ENCODE measurements at regions not wholly inside any gene's neighbourhood (a gene's known extent, or its start where the extent isn't known, plus 50 kb on each side); places are given as distances from the start of the nearest gene placed in this dataset.

DNA sequence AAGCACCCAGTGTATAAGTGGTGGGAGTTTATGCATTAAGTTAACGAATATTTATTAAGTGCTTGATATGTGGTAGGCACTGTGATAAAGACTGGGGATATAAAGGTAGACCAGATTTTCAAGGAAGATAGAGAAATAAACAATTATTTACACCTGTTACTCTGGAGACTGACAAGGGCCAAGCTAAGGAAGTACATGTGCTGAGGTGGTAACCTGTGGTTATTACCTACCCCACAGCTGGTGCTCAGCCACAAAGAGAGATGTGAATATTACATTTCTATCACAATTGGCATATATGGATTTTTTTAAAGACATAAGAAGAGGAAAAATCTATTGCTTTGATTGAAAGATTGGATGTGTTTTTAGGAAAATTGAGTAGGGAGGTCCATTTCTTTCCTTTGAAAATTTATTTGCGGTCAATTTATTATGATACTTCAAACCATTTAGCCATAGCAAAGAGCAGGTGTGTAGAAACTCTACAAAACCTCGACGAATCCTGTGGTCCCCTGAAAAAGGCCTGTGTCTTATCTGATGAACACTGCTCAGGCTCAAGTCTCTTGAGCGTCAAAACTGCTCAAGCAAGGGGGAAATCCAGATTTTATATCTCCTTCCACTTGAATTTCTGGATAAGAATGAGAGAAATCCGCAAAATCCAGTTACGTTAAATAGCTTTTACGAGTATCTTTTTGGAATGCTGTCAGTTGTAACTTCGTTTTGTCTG is 217.7 kb upstream of the HAND2 start:
- ChIA-PET POLR2A (ENCODE audit: partially characterized antibody) (no interaction called here), CTCF (ENCODE audit: partially characterized antibody) (interaction anchor here (1.1 to 1.3 kb wide), 2 partner anchors 12 to 360 kb away, joined by 3 read pairs; no protein-coding TSS in a partner anchor)
- peaks cover 0 to 3% (median 0%) of the 10 kb centered on the region in 4 experiments; a peak in 1 of 7 replicates for H3K4me1 ChIP-seq (replicated peaks in 1 of 4; ENCODE audit: control insufficient read depth in 3 of 4, insufficient read depth in 4 of 4, low read length in 3 of 4)
- H3K4me3 ChIP-seq (ENCODE audit: extremely low read depth in 1 of 4, insufficient read depth in 2 of 4, low read depth in 3 of 4, low read length in 4 of 4) = no peak overlapping the region
- DNase-seq (ENCODE audit: low read depth in 1 of 2, low spot score in 2 of 2) (no peak), FAIRE-seq (no peak)
- H3K56ac ChIP-seq (replicated peaks; ENCODE audit: insufficient read length, low read depth, low read length) = no peak overlapping the region
- no peaks in the 10 kb centered on the region for H3K9me3 ChIP-seq (ENCODE audit: insufficient read depth in 2 of 2, low read depth in 1 of 2, low read length in 1 of 2)
- no peaks in the 10 kb centered on the region for H3K23me2 ChIP-seq (ENCODE audit: low read depth, low read length)
- H3K36me3 ChIP-seq (ENCODE audit: control insufficient read depth in 2 of 4, insufficient read depth in 4 of 4, low read length in 3 of 4) = no peaks in the 10 kb centered on the region
- H4K5ac ChIP-seq (ENCODE audit: insufficient read length, low read depth, low read length) = no peak overlapping the region
- H3K27ac ChIP-seq (ENCODE audit: low read depth, low read length) = no peak overlapping the region
- H3K27me3 ChIP-seq (replicated peaks in 1 of 4; ENCODE audit: control insufficient read depth in 3 of 4, extremely low read depth in 1 of 4, insufficient read depth in 3 of 4, low read length in 3 of 4) = no peaks in the 10 kb centered on the region
- H2AFZ ChIP-seq (ENCODE audit: low read length) = no peak overlapping the region
- H2BK15ac ChIP-seq (ENCODE audit: low read length) = no peak overlapping the region
- H4K91ac ChIP-seq (replicated peaks; ENCODE audit: insufficient read length, low read length) = no peak overlapping the region
- H2BK20ac ChIP-seq (ENCODE audit: low read length) = no peak overlapping the region
- WGBS, 2 experiments (ENCODE audit: extremely low coverage in 1 of 2, insufficient coverage in 1 of 2, insufficient read length in 1 of 2, insufficient replicate concordance in 2 of 2, low coverage in 1 of 2, low lambda C conversion rate in 2 of 2, missing lambda C conversion rate in 1 of 2) = 80% methylated on average over 9 of the region's 9 CpGs; no CpG with 5 or more reads in 1 of the 2 experiments
- H2BK120ac ChIP-seq (replicated peaks; ENCODE audit: low read depth, low read length) = no peak overlapping the region
- TF ChIP-seq MAFK (IDR thresholded peaks at IDR 0.05; ENCODE audit: low read depth, low read length) (no peak), SUZ12 (IDR thresholded peaks at IDR 0.05; ENCODE audit: low read length) (no peak), NANOG (IDR thresholded peaks at IDR 0.05; ENCODE audit: insufficient read depth, low read depth, low read length, poor library complexity, severe bottlenecking) (no peak), SAP30 (IDR thresholded peaks at IDR 0.05; ENCODE audit: insufficient read depth, insufficient replicate concordance, low read length) (no peak), GABPA (IDR thresholded peaks at IDR 0.05; ENCODE audit: borderline replicate concordance, insufficient read depth, low read length) (no peak), RBBP5 (IDR thresholded peaks at IDR 0.05; ENCODE audit: borderline replicate concordance, low read depth, low read length) (no peak)
- TF ChIP-seq, protein P1, sequence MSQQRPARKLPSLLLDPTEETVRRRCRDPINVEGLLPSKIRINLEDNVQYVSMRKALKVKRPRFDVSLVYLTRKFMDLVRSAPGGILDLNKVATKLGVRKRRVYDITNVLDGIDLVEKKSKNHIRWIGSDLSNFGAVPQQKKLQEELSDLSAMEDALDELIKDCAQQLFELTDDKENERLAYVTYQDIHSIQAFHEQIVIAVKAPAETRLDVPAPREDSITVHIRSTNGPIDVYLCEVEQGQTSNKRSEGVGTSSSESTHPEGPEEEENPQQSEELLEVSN (IDR thresholded peaks at IDR 0.05) = no peak
- no peaks in the 10 kb centered on the region for H3K79me2 ChIP-seq (ENCODE audit: control insufficient read depth in 1 of 2, insufficient read depth in 2 of 2, low read length in 2 of 2)
- H2AK5ac ChIP-seq (ENCODE audit: low read depth, low read length) = no peak overlapping the region
- H3K79me1 ChIP-seq (ENCODE audit: low read depth, low read length) = no peaks in the 10 kb centered on the region
- no peaks in the 10 kb centered on the region for H4K20me1 ChIP-seq (replicated peaks in 1 of 2; ENCODE audit: control insufficient read depth in 1 of 2, insufficient read depth in 2 of 2, low read length in 2 of 2)
- H2BK12ac ChIP-seq (ENCODE audit: low read depth, low read length) = no peak overlapping the region
- no peak overlapping the region for H3K18ac ChIP-seq (ENCODE audit: extremely low read depth, low read length)
- no peak overlapping the region for H3K14ac ChIP-seq (ENCODE audit: insufficient read length)
- H3K4ac ChIP-seq (replicated peaks; ENCODE audit: insufficient read length, low read depth, low read length) = no peak overlapping the region
- no peak overlapping the region for H2BK5ac ChIP-seq (ENCODE audit: low read depth, low read length)
- H3K9ac ChIP-seq (replicated peaks in 1 of 4; ENCODE audit: extremely low read depth in 1 of 4, low read depth in 3 of 4, low read length in 3 of 4) = no peak overlapping the region
- H3K4me2 ChIP-seq (ENCODE audit: insufficient read depth in 1 of 2, low read depth in 2 of 2, low read length in 2 of 2) = no peak overlapping the region
- no peak overlapping the region for H3K23ac ChIP-seq (ENCODE audit: insufficient read length)
- no peak overlapping the region for H4K8ac ChIP-seq (ENCODE audit: extremely low read depth, insufficient read depth, low read length)
